ENCODE measurements at regions not wholly inside any gene's neighbourhood (a gene's known extent, or its start where the extent isn't known, plus 50 kb on each side); places are given as distances from the start of the nearest gene placed in this dataset.

GRCh38 chr4:38609614-38610013 is 54.4 kb upstream of the KLF3 start:
- DNase-seq = no peak

- DNase-seq = no peak
Measured at GRCh38 chr4:38610521-38610920, 53.5 kb upstream of the KLF3 start.

GRCh38 chr4:38610966-38611431 is 53.0 kb upstream of the KLF3 start:
- no peak for DNase-seq

GRCh38 chr4:38611676-38612075 is 52.3 kb upstream of the KLF3 start:
- no peak for DNase-seq

- peak; percentile 65 for DNase-seq
Measured at GRCh38 chr4:38612646-38613414, 51.2 kb upstream of the KLF3 start.

Measured in NCI-H1105 (cell line).